ENCODE measurements at regions not wholly inside any gene's neighbourhood (a gene's known extent, or its start where the extent isn't known, plus 50 kb on each side); places are given as distances from the start of the nearest gene placed in this dataset.

DNA sequence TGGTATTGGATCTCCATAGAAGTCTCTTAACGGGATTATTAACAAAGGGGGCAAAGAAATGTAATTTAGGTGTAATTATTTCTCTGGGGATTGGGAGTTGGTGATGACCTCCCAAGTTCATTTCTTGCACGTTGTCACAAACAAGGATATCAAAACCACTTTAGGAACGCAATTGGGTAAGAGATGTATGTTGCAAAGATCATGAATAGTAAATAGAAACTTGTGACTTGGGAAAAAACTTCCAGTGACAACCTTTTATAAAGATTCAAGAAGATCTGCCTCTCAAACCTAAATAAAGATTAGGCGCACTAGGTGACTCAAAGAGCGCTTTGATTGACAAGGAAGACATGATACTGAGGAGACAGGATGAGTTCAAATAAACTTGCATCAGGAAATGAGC, 127.8 kb upstream of the TRIB2 start:
- TF ChIP-seq, protein P1, sequence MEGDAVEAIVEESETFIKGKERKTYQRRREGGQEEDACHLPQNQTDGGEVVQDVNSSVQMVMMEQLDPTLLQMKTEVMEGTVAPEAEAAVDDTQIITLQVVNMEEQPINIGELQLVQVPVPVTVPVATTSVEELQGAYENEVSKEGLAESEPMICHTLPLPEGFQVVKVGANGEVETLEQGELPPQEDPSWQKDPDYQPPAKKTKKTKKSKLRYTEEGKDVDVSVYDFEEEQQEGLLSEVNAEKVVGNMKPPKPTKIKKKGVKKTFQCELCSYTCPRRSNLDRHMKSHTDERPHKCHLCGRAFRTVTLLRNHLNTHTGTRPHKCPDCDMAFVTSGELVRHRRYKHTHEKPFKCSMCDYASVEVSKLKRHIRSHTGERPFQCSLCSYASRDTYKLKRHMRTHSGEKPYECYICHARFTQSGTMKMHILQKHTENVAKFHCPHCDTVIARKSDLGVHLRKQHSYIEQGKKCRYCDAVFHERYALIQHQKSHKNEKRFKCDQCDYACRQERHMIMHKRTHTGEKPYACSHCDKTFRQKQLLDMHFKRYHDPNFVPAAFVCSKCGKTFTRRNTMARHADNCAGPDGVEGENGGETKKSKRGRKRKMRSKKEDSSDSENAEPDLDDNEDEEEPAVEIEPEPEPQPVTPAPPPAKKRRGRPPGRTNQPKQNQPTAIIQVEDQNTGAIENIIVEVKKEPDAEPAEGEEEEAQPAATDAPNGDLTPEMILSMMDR (conservative IDR thresholded peaks at IDR 0.05): no peak
- H3K27ac ChIP-seq: no peak overlapping the region

DNA sequence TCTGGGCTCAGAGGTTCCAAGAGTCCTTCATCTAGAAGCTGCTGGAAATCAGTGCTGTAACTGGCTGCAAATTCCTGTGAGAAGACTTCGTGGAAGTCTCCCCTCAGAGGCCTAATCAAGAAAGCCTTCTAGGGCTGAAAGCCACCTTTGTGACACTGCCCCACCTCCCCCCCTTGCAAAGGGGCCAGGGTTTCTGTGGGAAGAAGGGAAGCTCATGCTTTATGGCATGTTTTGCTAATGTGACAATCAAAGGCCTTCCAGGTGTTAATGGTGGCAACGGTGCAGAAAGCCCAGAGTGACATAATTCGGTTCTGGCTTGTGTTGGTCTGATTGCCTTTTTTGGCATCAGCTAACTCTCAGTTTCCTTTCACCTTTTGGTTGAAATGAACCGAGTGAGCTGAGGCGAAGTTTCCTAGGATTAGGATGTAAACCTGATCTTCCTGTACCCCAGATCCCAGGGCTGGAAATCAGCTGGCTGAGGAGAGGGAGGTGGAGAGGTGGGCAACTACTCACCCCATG, 126.9 kb upstream of the TRIB2 start:
- no peak overlapping the region for H3K27ac ChIP-seq
- TF ChIP-seq, protein P1 (conservative IDR thresholded peaks at IDR 0.05): no peak

DNA sequence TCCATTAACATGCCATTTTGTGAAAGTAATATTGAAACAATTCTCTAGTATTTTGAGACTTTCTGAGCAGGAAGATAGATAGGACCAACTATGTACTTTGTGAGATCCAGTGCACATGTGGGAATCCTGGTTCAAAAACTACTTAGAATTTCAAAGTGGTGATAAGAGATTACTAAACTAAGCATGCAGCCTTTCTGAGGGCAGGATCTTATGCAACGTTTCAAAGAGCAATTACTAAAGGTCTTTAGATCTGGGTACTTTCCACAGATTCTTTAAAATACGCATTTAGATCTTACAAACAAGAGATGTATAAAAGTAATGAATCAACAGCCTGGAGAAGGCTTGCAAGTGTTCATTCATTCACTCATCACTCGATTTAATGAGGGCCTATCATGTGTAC, 124.4 kb upstream of the TRIB2 start:
- no peak overlapping the region for H3K27ac ChIP-seq
- TF ChIP-seq, protein P1 (conservative IDR thresholded peaks at IDR 0.05): no peak

DNA sequence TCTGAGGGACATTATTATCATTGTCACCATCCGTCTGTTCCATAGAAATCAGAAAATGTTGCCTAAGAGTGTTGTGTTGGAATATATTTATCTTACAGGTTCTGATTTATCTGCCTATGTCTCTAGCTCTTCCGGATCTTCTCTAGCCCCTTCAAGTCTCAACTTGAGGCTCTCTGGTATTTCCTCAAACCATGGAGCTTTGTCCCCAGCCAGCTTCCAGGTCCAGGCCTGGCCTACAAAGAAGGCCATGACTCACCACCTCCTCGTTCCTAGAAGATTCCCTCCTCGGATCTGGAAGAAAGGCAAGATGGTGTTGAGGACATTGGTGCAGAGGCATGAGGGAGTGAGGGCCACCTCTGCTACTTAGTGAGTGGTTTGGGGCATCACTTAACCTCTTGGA, 122.1 kb upstream of the TRIB2 start:
- no peak overlapping the region for H3K27ac ChIP-seq
- TF ChIP-seq, protein P1 (conservative IDR thresholded peaks at IDR 0.05): no peak

DNA sequence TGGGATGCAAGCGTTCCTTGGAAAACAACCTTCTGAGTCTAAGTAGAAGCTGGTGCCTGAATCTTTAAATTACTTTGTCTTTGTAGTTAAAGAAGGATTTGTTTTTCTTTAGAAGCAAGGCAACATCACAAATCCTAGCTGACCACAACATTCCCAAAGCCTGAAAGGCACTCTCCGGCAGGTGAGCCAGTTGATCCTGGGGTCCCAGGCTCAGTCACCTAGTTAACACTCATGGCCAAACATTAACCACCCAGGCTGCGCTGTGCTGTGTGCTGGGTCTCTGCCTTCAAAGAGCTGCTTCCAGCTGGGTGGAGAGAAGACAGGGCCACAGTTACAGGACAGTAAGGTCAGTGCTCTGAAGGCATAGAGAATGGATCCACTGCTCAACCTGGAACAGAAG, 120.0 kb upstream of the TRIB2 start:
- no peak overlapping the region for H3K27ac ChIP-seq
- TF ChIP-seq, protein P1 (conservative IDR thresholded peaks at IDR 0.05): no peak

DNA sequence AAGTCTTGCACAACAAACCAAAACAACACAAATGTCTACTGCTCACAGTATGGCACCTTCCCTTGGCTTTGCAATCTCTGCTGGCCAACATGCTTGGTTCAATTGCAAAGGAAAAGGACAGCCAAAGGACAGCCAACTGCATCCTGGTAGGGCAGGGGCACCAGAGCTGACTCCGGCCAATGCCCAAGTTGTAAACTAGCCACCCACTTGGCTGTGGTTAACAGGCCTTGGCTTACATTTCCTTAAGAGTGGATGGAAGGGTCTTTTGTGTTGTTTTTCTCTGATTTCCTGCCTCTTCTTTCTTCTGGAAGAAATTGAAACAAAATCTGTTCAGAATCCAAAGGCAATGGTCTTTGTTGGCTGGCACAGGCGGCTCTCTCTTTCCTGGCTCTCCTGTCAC, 119.1 kb upstream of the TRIB2 start:
- TF ChIP-seq, protein P1 (conservative IDR thresholded peaks at IDR 0.05): no peak
- H3K27ac ChIP-seq: no peak overlapping the region

DNA sequence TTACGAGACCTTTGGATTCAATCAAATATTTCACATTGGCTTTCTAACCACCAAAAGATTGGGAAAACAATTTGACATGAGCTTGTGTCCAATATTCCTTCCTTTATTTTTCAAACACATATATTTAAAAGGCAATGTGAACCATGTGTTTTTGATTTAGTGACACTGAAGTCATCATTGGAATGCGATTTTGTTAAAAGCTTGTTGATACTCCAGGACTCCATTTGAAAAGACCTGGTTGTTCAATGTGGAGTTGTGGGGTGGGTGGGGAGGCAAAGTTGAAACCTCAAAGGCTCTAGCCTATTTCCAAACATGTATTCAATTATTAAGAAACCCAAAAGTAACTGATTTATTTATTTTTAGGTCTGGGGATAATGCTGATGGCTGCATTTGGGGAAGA, 114.1 kb upstream of the TRIB2 start:
- TF ChIP-seq, protein P1 (conservative IDR thresholded peaks at IDR 0.05): no peak
- H3K27ac ChIP-seq: no peak overlapping the region
